Thoracic aorta (tissue), 2 donors: ENCODE measurements at regions not wholly inside any gene's neighbourhood (a gene's known extent, or its start where the extent isn't known, plus 50 kb on each side); places are given as distances from the start of the nearest gene placed in this dataset.
"Not testable (repeated sequence)": the region's sequence is repeated elsewhere in the genome, so short reads cannot be mapped to it uniquely, and the experiment has no call there.

Source experiments
- ATAC-seq: fragments of 150-250 bp; one replicate; pipeline ENCODE4 v1.8.0; 2017; ENCODE audit warnings: low read depth; ENCODE audit not compliant: insufficient number of reproducible peaks, low FRiP score
- DNase-seq: peaks from one replicate; pipeline ENCODE4 v3.0.0-alpha.2; 2020; ENCODE audit warnings: low spot score
- H3K27ac ChIP-seq, 2 donors: fragments of 200-600 bp; sonication (generic); 1 replicate in 1 of 2; 2 replicates in 1 of 2; pipeline ENCODE4 v1.5.1; 2016; ENCODE audit warnings: mild to moderate bottlenecking in 2 of 2, moderate library complexity in 2 of 2
- H3K27me3 ChIP-seq: fragments of 200-600 bp; sonication (generic); replicated peaks from 2 replicates; pipeline ENCODE4 v1.6.0; 2016; ENCODE audit warnings: mild to moderate bottlenecking; ENCODE audit not compliant: insufficient read depth
- H3K36me3 ChIP-seq: fragments of 200-600 bp; sonication (generic); one replicate; pipeline ENCODE4 v1.5.1; 2016
- H3K4me1 ChIP-seq, 2 donors: fragments of 200-600 bp; sonication (generic); 1 replicate in 1 of 2; 2 replicates in 1 of 2; pipeline versions ENCODE4 v1.5.1 to v1.6.0; 2016; ENCODE audit warnings: low read depth in 2 of 2, mild to moderate bottlenecking in 1 of 2; ENCODE audit not compliant: control insufficient read depth in 1 of 2
- H3K4me3 ChIP-seq: fragments of 200-600 bp; sonication (generic); 2 replicates; pipeline ENCODE4 v1.5.1; 2016; ENCODE audit warnings: mild to moderate bottlenecking
- H3K9me3 ChIP-seq: fragments of 200-600 bp; sonication (generic); 2 replicates; pipeline ENCODE4 v1.5.1; 2016
- CTCF ChIP-seq: fragments of 200-600 bp; sonication (generic); IDR thresholded peaks from one replicate; pipeline ENCODE4 v1.5.1; 2019; ENCODE audit warnings: antibody characterized with exemption

GRCh38 chr7:16940776-16941175 is 59.0 kb upstream of the AGR3 start:
- no peaks in the 10 kb centered on the region for H3K4me1 ChIP-seq
- TF ChIP-seq CTCF, result no peak
- no peak for ATAC-seq
- no peak overlapping the region for H3K4me3 ChIP-seq
- H3K27ac ChIP-seq, result no peak overlapping the region
- DNase-seq, result no peak
- H3K27me3 ChIP-seq, result no peaks in the 10 kb centered on the region
- no peaks in the 10 kb centered on the region for H3K9me3 ChIP-seq
- H3K36me3 ChIP-seq, result no peaks in the 10 kb centered on the region

DNA sequence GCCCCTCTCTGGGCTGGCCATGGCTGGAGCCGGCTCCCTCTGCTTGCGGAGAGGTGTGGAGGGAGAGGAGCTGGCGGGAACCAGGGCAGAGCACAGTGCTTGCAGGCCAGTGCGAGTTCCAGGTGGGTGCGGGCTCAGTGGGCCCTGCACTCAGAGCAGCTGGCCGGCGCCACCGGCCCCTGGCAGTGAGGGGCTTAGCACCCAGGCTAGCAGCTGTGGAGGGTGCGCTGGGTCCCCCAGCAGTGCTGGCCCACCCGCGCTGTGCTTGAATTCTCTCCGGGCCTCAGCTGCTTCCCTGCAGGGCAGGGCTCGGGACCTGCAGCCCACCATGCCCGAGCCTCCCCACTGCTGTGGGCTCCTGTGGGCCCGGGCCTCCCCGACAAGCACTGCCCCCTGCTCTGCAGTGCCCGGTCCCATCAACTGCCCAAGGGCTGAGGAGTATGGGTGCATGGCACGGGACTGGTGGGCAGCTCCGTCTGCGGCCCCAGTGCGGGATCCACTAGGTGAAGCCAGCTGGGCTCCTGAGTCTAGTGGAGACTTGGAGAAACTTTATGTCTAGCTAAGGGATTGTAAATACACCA is 61.2 kb upstream of the AGR3 start:
- ATAC-seq (no peak), DNase-seq (no peak)
- TF ChIP-seq CTCF, result no peak
- Histone ChIP-seq H3K4me3 (no peak overlapping the region), H3K36me3 (no peaks in the 10 kb centered on the region), H3K27ac (no peak overlapping the region), H3K9me3 (peaks cover under 1% of the 10 kb centered on the region), H3K27me3 (no peaks in the 10 kb centered on the region), H3K4me1 (no peaks in the 10 kb centered on the region)

DNA sequence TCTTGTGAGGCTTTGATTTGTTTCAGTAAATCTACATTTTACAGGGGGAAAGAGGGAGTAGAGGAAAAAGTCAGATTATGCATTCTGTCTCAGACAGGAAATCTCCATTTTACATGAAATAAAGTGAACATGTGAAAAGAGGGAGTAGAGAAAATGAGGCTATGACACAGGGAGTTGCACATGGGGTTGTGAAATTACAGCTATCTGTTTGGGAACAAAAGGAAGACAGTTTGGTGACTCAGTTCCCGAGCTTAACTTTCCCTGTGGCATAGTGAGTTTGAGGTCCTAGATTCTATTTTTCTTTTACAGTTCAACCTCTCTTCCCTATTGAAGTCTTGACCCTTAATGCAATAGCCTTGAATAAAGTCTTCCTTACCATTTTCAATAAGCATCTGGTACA is 63.2 kb upstream of the AGR3 start:
- Histone ChIP-seq H3K4me1 (no peaks in the 10 kb centered on the region), H3K36me3 (no peaks in the 10 kb centered on the region), H3K4me3 (no peak overlapping the region), H3K27me3 (no peaks in the 10 kb centered on the region), H3K9me3 (peaks cover 5% of the 10 kb centered on the region), H3K27ac (no peak overlapping the region)
- DNase-seq (no peak), ATAC-seq (no peak)
- TF ChIP-seq CTCF, result no peak

DNA sequence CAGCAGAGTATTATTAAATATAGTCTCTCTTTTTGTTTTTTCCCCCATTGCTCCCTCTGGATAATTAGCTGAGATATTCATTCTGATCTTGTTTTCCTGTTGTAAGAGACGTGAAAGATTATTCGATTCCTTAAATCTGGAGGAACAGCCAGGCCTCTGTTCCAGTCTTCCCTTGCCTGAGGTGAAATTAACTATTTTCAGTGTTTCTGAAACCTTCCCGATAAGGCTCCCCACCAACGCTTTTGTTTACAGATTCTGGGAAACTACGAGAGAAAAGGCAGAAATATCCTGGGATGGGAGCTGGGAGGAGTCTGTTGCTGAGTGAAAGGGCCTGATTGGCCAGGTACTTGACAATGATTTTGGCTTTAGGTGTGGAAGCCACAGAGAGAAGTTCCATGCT is 63.6 kb upstream of the AGR3 start:
- Histone ChIP-seq H3K4me1 (no peaks in the 10 kb centered on the region), H3K27ac (no peak overlapping the region), H3K27me3 (no peaks in the 10 kb centered on the region), H3K9me3 (peaks cover 5% of the 10 kb centered on the region), H3K4me3 (no peak overlapping the region), H3K36me3 (no peaks in the 10 kb centered on the region)
- TF ChIP-seq CTCF, result no peak
- DNase-seq (no peak), ATAC-seq (no peak)

DNA sequence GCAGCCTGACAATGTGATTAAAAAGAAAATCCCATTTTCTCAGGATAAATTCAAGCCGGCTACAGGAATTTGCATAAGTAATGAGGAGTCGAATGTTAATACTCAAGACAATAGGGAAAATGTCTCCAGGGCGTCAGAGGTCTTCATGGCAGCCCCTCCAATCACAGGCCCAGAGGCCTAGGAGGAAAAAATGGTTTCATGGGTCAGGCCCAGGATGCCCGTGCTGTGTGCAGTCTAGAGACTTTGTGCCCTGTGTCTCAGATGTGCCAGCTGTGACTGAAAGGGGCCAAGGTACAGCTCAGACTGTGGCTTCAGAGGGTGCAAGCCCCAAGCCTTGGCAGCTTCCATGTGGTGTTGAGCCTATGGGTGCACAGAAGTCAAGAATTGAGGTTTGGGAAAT is 66.3 kb upstream of the AGR3 start:
- DNase-seq, H3K9me3 ChIP-seq, H3K27ac ChIP-seq, H3K36me3 ChIP-seq, ATAC-seq, H3K4me1 ChIP-seq, H3K27me3 ChIP-seq, H3K4me3 ChIP-seq: not testable (repeated sequence)

GRCh38 chr7:16951483-16952080 is 69.8 kb upstream of the AGR3 start:
- no peak overlapping the region for H3K27ac ChIP-seq
- peaks cover 5% of the 10 kb centered on the region for H3K9me3 ChIP-seq
- H3K4me3 ChIP-seq, result no peak overlapping the region
- ATAC-seq (no peak), DNase-seq (no peak)
- TF ChIP-seq CTCF, result no peak
- peaks cover 12 to 17% of the 10 kb centered on the region in 2 donors for H3K4me1 ChIP-seq
- no peaks in the 10 kb centered on the region for H3K36me3 ChIP-seq
- H3K27me3 ChIP-seq, result no peaks in the 10 kb centered on the region
